DND-41 (cell line): ENCODE measurements at regions not wholly inside any gene's neighbourhood (a gene's known extent, or its start where the extent isn't known, plus 50 kb on each side); places are given as distances from the start of the nearest gene placed in this dataset.

ENCODE experiments used
- ATAC-seq: fragments of 200-7000 bp; cut with Tn5 transposase; 3 replicates; pipeline ENCODE4 v1.9.1; 2021; ENCODE audit warnings: low read depth; ENCODE audit not compliant: insufficient read depth
- DNase-seq: peaks from one replicate; pipeline ENCODE4 v3.0.0-alpha.2; 2020
- H2AFZ ChIP-seq: 2 replicates; pipeline ENCODE4 v1.6.0; 2012; ENCODE audit warnings: low read depth, low read length
- H3K27ac ChIP-seq: 2 replicates; pipeline ENCODE4 v1.5.1; 2012; ENCODE audit warnings: low read length, inconsistent platforms
- H3K27me3 ChIP-seq: fragments of 200-600 bp; sonication (generic); 2 replicates; pipeline ENCODE4 v1.6.0; 2012; ENCODE audit warnings: low read length, mild to moderate bottlenecking, inconsistent platforms; ENCODE audit not compliant: insufficient read depth, poor library complexity
- H3K36me3 ChIP-seq: 2 replicates; pipeline ENCODE4 v1.5.1; 2012; ENCODE audit warnings: low read length, inconsistent platforms; ENCODE audit not compliant: insufficient read depth
- H3K4me1 ChIP-seq: 2 replicates; pipeline ENCODE4 v1.5.1; 2012; ENCODE audit warnings: mild to moderate bottlenecking, low read length; ENCODE audit not compliant: insufficient read depth
- H3K4me2 ChIP-seq: 2 replicates; pipeline ENCODE4 v1.6.0; 2012; ENCODE audit warnings: mild to moderate bottlenecking, moderate library complexity, low read length, inconsistent platforms; ENCODE audit not compliant: insufficient read depth
- H3K4me3 ChIP-seq, 2 experiments: fragments of 200-600 bp in 1 of 2; shearing (Covaris generic) in 1 of 2; 2 replicates each; pipeline ENCODE4 v1.5.1; 2012 to 2016; ENCODE audit warnings: inconsistent platforms in 2 of 2, low read length in 2 of 2, mild to moderate bottlenecking in 2 of 2, low read depth in 1 of 2, moderate library complexity in 1 of 2
- H3K79me2 ChIP-seq: 2 replicates; pipeline ENCODE4 v1.6.0; 2012; ENCODE audit warnings: low read length, inconsistent platforms; ENCODE audit not compliant: insufficient read depth
- H3K9ac ChIP-seq: 2 replicates; pipeline ENCODE4 v1.6.0; 2012; ENCODE audit warnings: low read depth, mild to moderate bottlenecking, inconsistent platforms, low read length, moderate library complexity
- H3K9me3 ChIP-seq: 2 replicates; pipeline ENCODE4 v1.5.1; 2012; ENCODE audit warnings: low read length, moderate library complexity, mild to moderate bottlenecking, inconsistent platforms; ENCODE audit not compliant: insufficient read depth, severe bottlenecking
- H4K20me1 ChIP-seq: 2 replicates; pipeline ENCODE4 v1.6.0; 2012; ENCODE audit warnings: low read length; ENCODE audit not compliant: insufficient read depth
- EZH2 ChIP-seq: IDR thresholded peaks from 3 replicates; pipeline ENCODE4 v1.6.1; 2012; ENCODE audit warnings: borderline replicate concordance, low read depth, mild to moderate bottlenecking, moderate library complexity, low read length, inconsistent platforms; ENCODE audit not compliant: severe bottlenecking
- TF ChIP-seq, protein P1 (sequence below): IDR thresholded peaks from 2 replicates; pipeline ENCODE4 v1.5.1; 2012; ENCODE audit warnings: borderline replicate concordance, low read length, moderate library complexity, mild to moderate bottlenecking; ENCODE audit not compliant: poor library complexity, severe bottlenecking; ENCODE audit errors: extremely low read depth

DNA sequence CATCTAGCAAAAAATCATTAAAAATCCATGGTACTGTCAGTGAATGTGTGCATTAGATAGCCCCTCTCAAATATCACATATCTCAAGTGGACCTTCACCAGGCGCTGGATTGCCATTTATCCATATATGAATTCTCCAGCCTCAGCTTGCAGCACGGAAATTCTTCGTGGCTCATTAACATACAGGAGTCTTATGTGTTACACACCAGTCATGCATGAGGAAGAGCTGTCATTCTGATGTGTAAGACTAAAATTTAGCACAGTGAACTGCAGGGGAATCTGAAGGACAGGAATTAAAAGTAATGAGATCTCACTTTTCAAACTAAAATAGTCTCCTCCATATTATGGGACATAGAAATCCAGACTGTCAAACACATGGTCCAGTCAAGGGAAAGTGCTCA lies 542.4 kb upstream of the DPP6 start:
- no peak for TF ChIP-seq EZH2
- TF ChIP-seq, protein P1, sequence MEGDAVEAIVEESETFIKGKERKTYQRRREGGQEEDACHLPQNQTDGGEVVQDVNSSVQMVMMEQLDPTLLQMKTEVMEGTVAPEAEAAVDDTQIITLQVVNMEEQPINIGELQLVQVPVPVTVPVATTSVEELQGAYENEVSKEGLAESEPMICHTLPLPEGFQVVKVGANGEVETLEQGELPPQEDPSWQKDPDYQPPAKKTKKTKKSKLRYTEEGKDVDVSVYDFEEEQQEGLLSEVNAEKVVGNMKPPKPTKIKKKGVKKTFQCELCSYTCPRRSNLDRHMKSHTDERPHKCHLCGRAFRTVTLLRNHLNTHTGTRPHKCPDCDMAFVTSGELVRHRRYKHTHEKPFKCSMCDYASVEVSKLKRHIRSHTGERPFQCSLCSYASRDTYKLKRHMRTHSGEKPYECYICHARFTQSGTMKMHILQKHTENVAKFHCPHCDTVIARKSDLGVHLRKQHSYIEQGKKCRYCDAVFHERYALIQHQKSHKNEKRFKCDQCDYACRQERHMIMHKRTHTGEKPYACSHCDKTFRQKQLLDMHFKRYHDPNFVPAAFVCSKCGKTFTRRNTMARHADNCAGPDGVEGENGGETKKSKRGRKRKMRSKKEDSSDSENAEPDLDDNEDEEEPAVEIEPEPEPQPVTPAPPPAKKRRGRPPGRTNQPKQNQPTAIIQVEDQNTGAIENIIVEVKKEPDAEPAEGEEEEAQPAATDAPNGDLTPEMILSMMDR: no peak
- Histone ChIP-seq H3K9me3 (no peaks in the 10 kb centered on the region), H3K79me2 (no peaks in the 10 kb centered on the region), H2AFZ (no peak overlapping the region), H3K36me3 (no peaks in the 10 kb centered on the region), H3K4me2 (no peak overlapping the region), H4K20me1 (no peaks in the 10 kb centered on the region), H3K4me3 (no peak overlapping the region), H3K27ac (no peak overlapping the region), H3K4me1 (no peaks in the 10 kb centered on the region), H3K9ac (no peak overlapping the region), H3K27me3 (no peaks in the 10 kb centered on the region)
- DNase-seq (no peak), ATAC-seq (no peak)

GRCh38 chr7:153510674-153511073 lies 541.5 kb upstream of the DPP6 start:
- DNase-seq: no peak
- no peaks in the 10 kb centered on the region for H3K4me1 ChIP-seq
- no peak overlapping the region for H3K4me2 ChIP-seq
- no peaks in the 10 kb centered on the region for H3K9me3 ChIP-seq
- H3K4me3 ChIP-seq: no peak overlapping the region
- TF ChIP-seq, protein P1: no peak
- H3K27me3 ChIP-seq: no peaks in the 10 kb centered on the region
- no peaks in the 10 kb centered on the region for H3K79me2 ChIP-seq
- H3K27ac ChIP-seq: no peak overlapping the region
- no peaks in the 10 kb centered on the region for H3K36me3 ChIP-seq
- no peak overlapping the region for H3K9ac ChIP-seq
- H2AFZ ChIP-seq: no peak overlapping the region
- no peak for ATAC-seq
- no peaks in the 10 kb centered on the region for H4K20me1 ChIP-seq

- Histone ChIP-seq H3K4me3 (no peak overlapping the region), H2AFZ (no peak overlapping the region), H4K20me1 (no peaks in the 10 kb centered on the region), H3K27ac (no peak overlapping the region), H3K4me1 (no peaks in the 10 kb centered on the region), H3K27me3 (no peaks in the 10 kb centered on the region), H3K9me3 (no peaks in the 10 kb centered on the region), H3K9ac (no peak overlapping the region), H3K36me3 (no peaks in the 10 kb centered on the region), H3K79me2 (no peaks in the 10 kb centered on the region), H3K4me2 (no peak overlapping the region)
- ATAC-seq (no peak), DNase-seq (no peak)
- TF ChIP-seq, protein P1: no peak
- no peak for TF ChIP-seq EZH2
Measured at GRCh38 chr7:153514032-153514431, 538.2 kb upstream of the DPP6 start.

- DNase-seq (no peak), ATAC-seq (no peak)
- Histone ChIP-seq H3K79me2 (no peaks in the 10 kb centered on the region), H4K20me1 (no peaks in the 10 kb centered on the region), H3K9ac (no peak overlapping the region), H3K9me3 (no peaks in the 10 kb centered on the region), H3K36me3 (no peaks in the 10 kb centered on the region), H3K4me3 (no peak overlapping the region), H3K27me3 (no peaks in the 10 kb centered on the region), H3K4me2 (no peak overlapping the region), H2AFZ (no peak overlapping the region), H3K27ac (no peak overlapping the region), H3K4me1 (no peaks in the 10 kb centered on the region)
- no peak for TF ChIP-seq EZH2
- TF ChIP-seq, protein P1: no peak
Measured at GRCh38 chr7:153515359-153515758, 536.8 kb upstream of the DPP6 start.
